HCT116 (cell line): ENCODE measurements at regions not wholly inside any gene's neighbourhood (a gene's known extent, or its start where the extent isn't known, plus 50 kb on each side); places are given as distances from the start of the nearest gene placed in this dataset.

Experiments
- ATAC-seq: fragments of 200-7000 bp; cut with Tn5 transposase; 2 replicates; pipeline ENCODE4 v1.9.1; 2020; ENCODE audit warnings: mild to moderate bottlenecking, moderate library complexity
- BruUV-seq: library from RNA; stranded (reverse); fragments of 400-500 nt; replicated peaks from 2 replicates; lab custom pipeline; 2021; lab: Mats Ljungman, UMichigan
- CTCF ChIA-PET: fragments of 300-600 bp; sonication (Branson Sonifier 250); formaldehyde crosslinking; loops from one replicate; lab custom pipeline; 2021; ENCODE audit warnings: antibody characterized with exemption; lab: Charles Lee
- POLR2A ChIA-PET: fragments of 300-600, 350-600 bp; sonication (Branson Sonifier 250); formaldehyde crosslinking; loops from one replicate; lab custom pipeline; 2021; ENCODE audit warnings: antibody characterized with exemption; lab: Charles Lee
- RAD21 ChIA-PET, 2 experiments: fragments of 300-600 bp; sonication (Branson Sonifier 250); formaldehyde crosslinking; loops; one replicate each; lab custom pipeline; 2023; ENCODE audit warnings: low total read pairs in 2 of 2; ENCODE audit not compliant: uncharacterized antibody in 2 of 2, unreplicated experiment in 2 of 2, low non-redundant PET in 1 of 2; lab: Charles Lee
- DNase-seq: peaks from one replicate; pipeline ENCODE4 v3.0.0-alpha.2; 2010; ENCODE audit warnings: low read depth, low spot score
- H2AFZ ChIP-seq: fragments of 200-600 bp; shearing (Covaris generic), sonication (generic); 2 replicates; pipeline ENCODE4 v1.6.1; 2017; ENCODE audit warnings: low read depth, mixed run types, mixed read lengths, antibody characterized with exemption, low read length; ENCODE audit not compliant: poor library complexity, severe bottlenecking
- H3K27ac ChIP-seq: 2 replicates; pipeline ENCODE4 v1.5.1; 2012; ENCODE audit warnings: low read depth, low read length
- H3K27me3 ChIP-seq: fragments of 200-600 bp; sonication (generic); 2 replicates; pipeline ENCODE4 v1.6.1; 2016; ENCODE audit warnings: mixed run types, low read length, mixed read lengths; ENCODE audit not compliant: insufficient read depth
- H3K36me3 ChIP-seq, 2 experiments: fragments of 200-500 bp in 1 of 2; fragments of 200-600 bp in 1 of 2; sonication (Bioruptor generic) in 1 of 2; sonication (generic) in 1 of 2; 2 replicates each; pipeline versions ENCODE4 v1.5.1 to v1.6.1; 2014 to 2016; ENCODE audit warnings: low read length in 2 of 2, inconsistent platforms in 1 of 2, mixed read lengths in 1 of 2, mixed run types in 1 of 2; ENCODE audit not compliant: insufficient read depth in 2 of 2, control insufficient read depth in 1 of 2
- H3K4me1 ChIP-seq, 2 experiments: fragments of 200-600 bp in 1 of 2; sonication (generic) in 1 of 2; 2 replicates each; pipeline versions ENCODE4 v1.5.1 to v1.6.1; 2012 to 2017; ENCODE audit warnings: low read length in 2 of 2, inconsistent platforms in 1 of 2, mild to moderate bottlenecking in 1 of 2, mixed read lengths in 1 of 2, mixed run types in 1 of 2, moderate library complexity in 1 of 2; ENCODE audit not compliant: insufficient read depth in 2 of 2, control insufficient read depth in 1 of 2
- H3K4me2 ChIP-seq: fragments of 200-600 bp; sonication (generic); 2 replicates; pipeline ENCODE4 v1.6.1; 2017; ENCODE audit warnings: mixed run types, low read length, mixed read lengths
- H3K4me3 ChIP-seq, 2 experiments: fragments of 200-600 bp in 1 of 2; sonication (generic) in 1 of 2; replicated peaks in 1 of 2; 2 replicates each; pipeline ENCODE4 v1.5.1; 2011 to 2016; ENCODE audit warnings: low read length in 2 of 2, control low read depth in 1 of 2, low read depth in 1 of 2, mild to moderate bottlenecking in 1 of 2, mixed read lengths in 1 of 2, mixed run types in 1 of 2
- H3K79me2 ChIP-seq: fragments of 200-600 bp; sonication (generic); 2 replicates; pipeline ENCODE4 v1.6.1; 2017; ENCODE audit warnings: mild to moderate bottlenecking, mixed run types, low read length, moderate library complexity, mixed read lengths; ENCODE audit not compliant: insufficient read depth
- H3K9ac ChIP-seq: fragments of 200-600 bp; sonication (generic); 2 replicates; pipeline ENCODE4 v1.6.1; 2016; ENCODE audit warnings: low read length, mixed read lengths
- H3K9me2 ChIP-seq: fragments of 200-600 bp; sonication (generic), shearing (Covaris generic); 2 replicates; pipeline ENCODE4 v1.6.1; 2017; ENCODE audit warnings: mixed run types, mild to moderate bottlenecking, moderate library complexity; ENCODE audit not compliant: insufficient read depth
- H3K9me3 ChIP-seq, 2 experiments: fragments of 200-500 bp in 1 of 2; fragments of 200-600 bp in 1 of 2; sonication (Bioruptor generic) in 1 of 2; sonication (generic) in 1 of 2; 2 replicates each; pipeline ENCODE4 v1.6.1; 2014 to 2017; ENCODE audit warnings: low read length in 2 of 2, mixed read lengths in 2 of 2, inconsistent platforms in 1 of 2, low read depth in 1 of 2, mild to moderate bottlenecking in 1 of 2, mixed run types in 1 of 2, moderate library complexity in 1 of 2; ENCODE audit not compliant: control insufficient read depth in 1 of 2, insufficient read depth in 1 of 2
- H4K20me1 ChIP-seq: fragments of 200-600 bp; sonication (generic), shearing (Covaris generic); 2 replicates; pipeline ENCODE4 v1.6.1; 2017; ENCODE audit warnings: mixed run types, mild to moderate bottlenecking, moderate library complexity; ENCODE audit not compliant: insufficient read depth
- EGR1 ChIP-seq: IDR thresholded peaks from 2 replicates; pipeline ENCODE4 v1.6.1; 2012; ENCODE audit warnings: low read depth
- EZH2phosphoT487 ChIP-seq: fragments of 200-600 bp; IDR thresholded peaks from 2 replicates; pipeline ENCODE4 v1.6.1; 2018; ENCODE audit warnings: antibody characterized with exemption, borderline replicate concordance
- FOSL1 ChIP-seq: IDR thresholded peaks from 2 replicates; pipeline ENCODE4 v1.6.1; 2012; ENCODE audit warnings: low read depth
- JUND ChIP-seq: IDR thresholded peaks from 2 replicates; pipeline ENCODE4 v1.6.1; 2012
- POLR2AphosphoS5 ChIP-seq: IDR thresholded peaks from 2 replicates; pipeline ENCODE4 v1.6.1; 2011; ENCODE audit warnings: mild to moderate bottlenecking, low read depth, low read length, moderate library complexity
- RAD21 ChIP-seq: IDR thresholded peaks from 2 replicates; pipeline ENCODE4 v1.6.1; 2012; ENCODE audit warnings: low read depth, mild to moderate bottlenecking
- SIN3A ChIP-seq: IDR thresholded peaks from 2 replicates; pipeline ENCODE4 v1.6.1; 2012; ENCODE audit warnings: low read depth
- SP1 ChIP-seq: IDR thresholded peaks from 2 replicates; pipeline ENCODE4 v1.6.1; 2012; ENCODE audit warnings: low read depth
- SRF ChIP-seq: IDR thresholded peaks from 2 replicates; pipeline ENCODE4 v1.6.1; 2012; ENCODE audit warnings: low read depth
- TCF7L2 ChIP-seq: IDR thresholded peaks from 2 replicates; pipeline ENCODE4 v1.7.0; 2011; ENCODE audit warnings: borderline replicate concordance, inconsistent platforms; ENCODE audit not compliant: insufficient read depth, insufficient read length; ENCODE audit errors: extremely low read depth
- YY1 ChIP-seq: IDR thresholded peaks from 2 replicates; pipeline ENCODE4 v1.6.1; 2011; ENCODE audit warnings: low read length, low read depth, moderate library complexity, mild to moderate bottlenecking; ENCODE audit not compliant: insufficient replicate concordance; ENCODE audit errors: extremely low read depth
- ZFX ChIP-seq: fragments of 450-650 bp; IDR thresholded peaks from 2 replicates; pipeline ENCODE4 v1.6.1; 2017
- intact Hi-C: fragments of 100-400 bp; cut with micrococcal nuclease; formaldehyde crosslinking; loops from 2 replicates; pipeline ENCODE4 v1.10.0; 2022
- TF ChIP-seq, protein P1 (sequence below): IDR thresholded peaks from 2 replicates; pipeline ENCODE4 v1.6.1; 2011; ENCODE audit warnings: mild to moderate bottlenecking, low read length, moderate library complexity; ENCODE audit not compliant: insufficient replicate concordance; ENCODE audit errors: extremely low read depth
- TF ChIP-seq, protein P2 (sequence below): IDR thresholded peaks from 2 replicates; pipeline ENCODE4 v1.6.1; 2012
- TF ChIP-seq, protein P3 (sequence below): IDR thresholded peaks from 2 replicates; pipeline ENCODE4 v1.6.1; 2012

DNA sequence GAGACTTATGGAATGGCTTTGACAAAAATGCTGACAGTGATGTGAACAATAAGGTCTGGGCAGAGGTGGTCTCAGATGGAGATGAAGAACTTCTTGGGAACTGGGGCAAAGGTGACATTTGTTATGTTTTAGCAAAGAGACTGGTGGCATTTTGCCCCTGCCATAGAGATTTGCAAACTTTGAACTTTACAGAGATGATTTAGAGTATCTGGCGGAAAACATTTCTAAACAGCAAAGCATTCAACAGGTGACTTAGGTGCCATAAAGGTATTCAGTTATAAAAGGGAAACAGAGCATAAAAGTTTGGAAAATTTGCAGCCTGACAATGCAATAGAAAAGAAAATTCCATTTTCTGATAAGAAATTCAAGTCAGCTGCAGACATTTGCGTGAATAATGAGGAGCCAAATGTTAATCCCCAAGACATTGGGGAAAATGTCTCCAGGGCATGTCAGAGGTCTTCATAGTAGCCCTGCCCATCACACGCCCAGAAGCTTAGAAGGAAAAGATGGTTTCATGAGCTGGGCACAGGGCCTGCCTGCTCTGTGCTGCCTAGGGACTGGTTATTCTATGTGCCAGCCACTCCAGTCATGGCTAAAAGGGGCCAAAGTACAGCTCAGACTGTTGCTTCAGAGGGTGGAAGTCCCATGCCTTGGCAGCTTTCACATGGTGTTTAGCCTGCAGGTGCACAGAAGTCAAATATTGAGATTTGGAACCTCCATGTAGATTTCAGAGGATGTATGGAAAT, 782.2 kb downstream of the TRAM1L1 start:
- no peak overlapping the region for H3K27ac ChIP-seq
- ChIA-PET RAD21 (no interaction called here), CTCF (no interaction called here), POLR2A (no interaction called here)
- H3K9me3 ChIP-seq, result no peaks in the 10 kb centered on the region
- H3K27me3 ChIP-seq, result no peaks in the 10 kb centered on the region
- intact Hi-C loops, result no loop called here
- H3K36me3 ChIP-seq, result no peaks in the 10 kb centered on the region
- TF ChIP-seq, protein P1, sequence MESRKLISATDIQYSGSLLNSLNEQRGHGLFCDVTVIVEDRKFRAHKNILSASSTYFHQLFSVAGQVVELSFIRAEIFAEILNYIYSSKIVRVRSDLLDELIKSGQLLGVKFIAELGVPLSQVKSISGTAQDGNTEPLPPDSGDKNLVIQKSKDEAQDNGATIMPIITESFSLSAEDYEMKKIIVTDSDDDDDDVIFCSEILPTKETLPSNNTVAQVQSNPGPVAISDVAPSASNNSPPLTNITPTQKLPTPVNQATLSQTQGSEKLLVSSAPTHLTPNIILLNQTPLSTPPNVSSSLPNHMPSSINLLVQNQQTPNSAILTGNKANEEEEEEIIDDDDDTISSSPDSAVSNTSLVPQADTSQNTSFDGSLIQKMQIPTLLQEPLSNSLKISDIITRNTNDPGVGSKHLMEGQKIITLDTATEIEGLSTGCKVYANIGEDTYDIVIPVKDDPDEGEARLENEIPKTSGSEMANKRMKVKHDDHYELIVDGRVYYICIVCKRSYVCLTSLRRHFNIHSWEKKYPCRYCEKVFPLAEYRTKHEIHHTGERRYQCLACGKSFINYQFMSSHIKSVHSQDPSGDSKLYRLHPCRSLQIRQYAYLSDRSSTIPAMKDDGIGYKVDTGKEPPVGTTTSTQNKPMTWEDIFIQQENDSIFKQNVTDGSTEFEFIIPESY, result no peak
- no peak for TF ChIP-seq ZFX
- TF ChIP-seq SRF, result no peak
- TF ChIP-seq TCF7L2, result no peak
- TF ChIP-seq, protein P2, sequence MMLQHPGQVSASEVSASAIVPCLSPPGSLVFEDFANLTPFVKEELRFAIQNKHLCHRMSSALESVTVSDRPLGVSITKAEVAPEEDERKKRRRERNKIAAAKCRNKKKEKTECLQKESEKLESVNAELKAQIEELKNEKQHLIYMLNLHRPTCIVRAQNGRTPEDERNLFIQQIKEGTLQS, result no peak
- no peak for TF ChIP-seq YY1
- TF ChIP-seq, protein P3, sequence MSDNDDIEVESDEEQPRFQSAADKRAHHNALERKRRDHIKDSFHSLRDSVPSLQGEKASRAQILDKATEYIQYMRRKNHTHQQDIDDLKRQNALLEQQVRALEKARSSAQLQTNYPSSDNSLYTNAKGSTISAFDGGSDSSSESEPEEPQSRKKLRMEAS, result no peak
- TF ChIP-seq EGR1, result no peak
- no peak for TF ChIP-seq POLR2AphosphoS5
- no peak for TF ChIP-seq RAD21
- TF ChIP-seq SIN3A, result no peak
- no peak for TF ChIP-seq SP1
- TF ChIP-seq EZH2phosphoT487, result no peak
- no peak for TF ChIP-seq JUND
- TF ChIP-seq FOSL1, result no peak
- ATAC-seq (no peak), DNase-seq (no peak)
- no peak overlapping the region for H2AFZ ChIP-seq
- H4K20me1 ChIP-seq, result no peaks in the 10 kb centered on the region
- H3K4me2 ChIP-seq, result no peak overlapping the region
- H3K79me2 ChIP-seq, result no peaks in the 10 kb centered on the region
- H3K9ac ChIP-seq, result no peak overlapping the region
- no TSS peak for BruUV-seq
- no peaks in the 10 kb centered on the region for H3K9me2 ChIP-seq
- H3K4me1 ChIP-seq, result no peaks in the 10 kb centered on the region
- H3K4me3 ChIP-seq, result no peak overlapping the region
